NCI-H1930 (cell line): ENCODE measurements at regions not wholly inside any gene's neighbourhood (a gene's known extent, or its start where the extent isn't known, plus 50 kb on each side); places are given as distances from the start of the nearest gene placed in this dataset.

Experiments used
- DNase-seq, 2 experiments: peaks; one replicate each; lab custom pipeline; 2025; lab: John Stamatoyannopoulos, UW

- DNase-seq, result no peak
Measured at GRCh38 chr6:2503816-2504494, 246.8 kb downstream of the MYLK4 start.

- DNase-seq, result no peak
Measured at GRCh38 chr6:2502998-2503674, 247.6 kb downstream of the MYLK4 start.

GRCh38 chr6:2502096-2502997 is 248.4 kb downstream of the MYLK4 start:
- no peak for DNase-seq

GRCh38 chr6:2497922-2498623 is 252.6 kb downstream of the MYLK4 start:
- no peak for DNase-seq

- DNase-seq, result no peak
Measured at GRCh38 chr6:2496291-2496690, 250.9 kb upstream of the GMDS start.

GRCh38 chr6:2492686-2493523 is 247.5 kb upstream of the GMDS start:
- no peak for DNase-seq

GRCh38 chr6:2491137-2491536 is 245.7 kb upstream of the GMDS start:
- no peak for DNase-seq

- no peak for DNase-seq
Measured at GRCh38 chr6:2488578-2488977, 243.2 kb upstream of the GMDS start.

GRCh38 chr6:2485116-2485515 is 239.7 kb upstream of the GMDS start:
- DNase-seq, result no peak

- no peak for DNase-seq
Measured at GRCh38 chr6:2482773-2483172, 237.4 kb upstream of the GMDS start.

GRCh38 chr6:2481307-2481706 is 235.9 kb upstream of the GMDS start:
- DNase-seq, result no peak

GRCh38 chr6:2480267-2480966 is 235.0 kb upstream of the GMDS start:
- DNase-seq, result no peak

- DNase-seq, result no peak
Measured at GRCh38 chr6:2478200-2478599, 232.8 kb upstream of the GMDS start.

GRCh38 chr6:2477666-2478065 is 232.3 kb upstream of the GMDS start:
- no peak for DNase-seq

- DNase-seq, result no peak
Measured at GRCh38 chr6:2477250-2477649, 231.8 kb upstream of the GMDS start.

GRCh38 chr6:2476376-2476775 is 231.0 kb upstream of the GMDS start:
- no peak for DNase-seq

- DNase-seq, result no peak
Measured at GRCh38 chr6:2471472-2471871, 226.1 kb upstream of the GMDS start.

- DNase-seq, result no peak
Measured at GRCh38 chr6:2469428-2469827, 224.0 kb upstream of the GMDS start.

GRCh38 chr6:2468601-2468955 is 223.2 kb upstream of the GMDS start:
- no peak for DNase-seq

- DNase-seq, result no peak
Measured at GRCh38 chr6:2467929-2468600, 222.7 kb upstream of the GMDS start.
